HCT116 (cell line): ENCODE measurements at regions not wholly inside any gene's neighbourhood (a gene's known extent, or its start where the extent isn't known, plus 50 kb on each side); places are given as distances from the start of the nearest gene placed in this dataset.

ENCODE experiments used
- ATAC-seq: fragments of 200-7000 bp; cut with Tn5 transposase; 2 replicates; pipeline ENCODE4 v1.9.1; 2020; ENCODE audit warnings: mild to moderate bottlenecking, moderate library complexity
- BruUV-seq: library from RNA; stranded (reverse); fragments of 400-500 nt; replicated peaks from 2 replicates; lab custom pipeline; 2021; lab: Mats Ljungman, UMichigan
- CTCF ChIA-PET: fragments of 300-600 bp; sonication (Branson Sonifier 250); formaldehyde crosslinking; loops from one replicate; lab custom pipeline; 2021; ENCODE audit warnings: antibody characterized with exemption; lab: Charles Lee
- POLR2A ChIA-PET: fragments of 300-600, 350-600 bp; sonication (Branson Sonifier 250); formaldehyde crosslinking; loops from one replicate; lab custom pipeline; 2021; ENCODE audit warnings: antibody characterized with exemption; lab: Charles Lee
- RAD21 ChIA-PET, 2 experiments: fragments of 300-600 bp; sonication (Branson Sonifier 250); formaldehyde crosslinking; loops; one replicate each; lab custom pipeline; 2023; ENCODE audit warnings: low total read pairs in 2 of 2; ENCODE audit not compliant: uncharacterized antibody in 2 of 2, unreplicated experiment in 2 of 2, low non-redundant PET in 1 of 2; lab: Charles Lee
- DNase-seq: peaks from one replicate; pipeline ENCODE4 v3.0.0-alpha.2; 2010; ENCODE audit warnings: low read depth, low spot score
- H2AFZ ChIP-seq: fragments of 200-600 bp; shearing (Covaris generic), sonication (generic); 2 replicates; pipeline ENCODE4 v1.6.1; 2017; ENCODE audit warnings: low read depth, mixed run types, mixed read lengths, antibody characterized with exemption, low read length; ENCODE audit not compliant: poor library complexity, severe bottlenecking
- H3K27ac ChIP-seq: 2 replicates; pipeline ENCODE4 v1.5.1; 2012; ENCODE audit warnings: low read depth, low read length
- H3K27me3 ChIP-seq: fragments of 200-600 bp; sonication (generic); 2 replicates; pipeline ENCODE4 v1.6.1; 2016; ENCODE audit warnings: mixed run types, low read length, mixed read lengths; ENCODE audit not compliant: insufficient read depth
- H3K36me3 ChIP-seq, 2 experiments: fragments of 200-500 bp in 1 of 2; fragments of 200-600 bp in 1 of 2; sonication (Bioruptor generic) in 1 of 2; sonication (generic) in 1 of 2; 2 replicates each; pipeline versions ENCODE4 v1.5.1 to v1.6.1; 2014 to 2016; ENCODE audit warnings: low read length in 2 of 2, inconsistent platforms in 1 of 2, mixed read lengths in 1 of 2, mixed run types in 1 of 2; ENCODE audit not compliant: insufficient read depth in 2 of 2, control insufficient read depth in 1 of 2
- H3K4me1 ChIP-seq, 2 experiments: fragments of 200-600 bp in 1 of 2; sonication (generic) in 1 of 2; 2 replicates each; pipeline versions ENCODE4 v1.5.1 to v1.6.1; 2012 to 2017; ENCODE audit warnings: low read length in 2 of 2, inconsistent platforms in 1 of 2, mild to moderate bottlenecking in 1 of 2, mixed read lengths in 1 of 2, mixed run types in 1 of 2, moderate library complexity in 1 of 2; ENCODE audit not compliant: insufficient read depth in 2 of 2, control insufficient read depth in 1 of 2
- H3K4me2 ChIP-seq: fragments of 200-600 bp; sonication (generic); 2 replicates; pipeline ENCODE4 v1.6.1; 2017; ENCODE audit warnings: mixed run types, low read length, mixed read lengths
- H3K4me3 ChIP-seq, 2 experiments: fragments of 200-600 bp in 1 of 2; sonication (generic) in 1 of 2; replicated peaks in 1 of 2; 2 replicates each; pipeline ENCODE4 v1.5.1; 2011 to 2016; ENCODE audit warnings: low read length in 2 of 2, control low read depth in 1 of 2, low read depth in 1 of 2, mild to moderate bottlenecking in 1 of 2, mixed read lengths in 1 of 2, mixed run types in 1 of 2
- H3K79me2 ChIP-seq: fragments of 200-600 bp; sonication (generic); 2 replicates; pipeline ENCODE4 v1.6.1; 2017; ENCODE audit warnings: mild to moderate bottlenecking, mixed run types, low read length, moderate library complexity, mixed read lengths; ENCODE audit not compliant: insufficient read depth
- H3K9ac ChIP-seq: fragments of 200-600 bp; sonication (generic); 2 replicates; pipeline ENCODE4 v1.6.1; 2016; ENCODE audit warnings: low read length, mixed read lengths
- H3K9me2 ChIP-seq: fragments of 200-600 bp; sonication (generic), shearing (Covaris generic); 2 replicates; pipeline ENCODE4 v1.6.1; 2017; ENCODE audit warnings: mixed run types, mild to moderate bottlenecking, moderate library complexity; ENCODE audit not compliant: insufficient read depth
- H3K9me3 ChIP-seq, 2 experiments: fragments of 200-500 bp in 1 of 2; fragments of 200-600 bp in 1 of 2; sonication (Bioruptor generic) in 1 of 2; sonication (generic) in 1 of 2; 2 replicates each; pipeline ENCODE4 v1.6.1; 2014 to 2017; ENCODE audit warnings: low read length in 2 of 2, mixed read lengths in 2 of 2, inconsistent platforms in 1 of 2, low read depth in 1 of 2, mild to moderate bottlenecking in 1 of 2, mixed run types in 1 of 2, moderate library complexity in 1 of 2; ENCODE audit not compliant: control insufficient read depth in 1 of 2, insufficient read depth in 1 of 2
- H4K20me1 ChIP-seq: fragments of 200-600 bp; sonication (generic), shearing (Covaris generic); 2 replicates; pipeline ENCODE4 v1.6.1; 2017; ENCODE audit warnings: mixed run types, mild to moderate bottlenecking, moderate library complexity; ENCODE audit not compliant: insufficient read depth
- ATF3 ChIP-seq: IDR thresholded peaks from 2 replicates; pipeline ENCODE4 v1.6.1; 2012
- CBX3 ChIP-seq: IDR thresholded peaks from 2 replicates; pipeline ENCODE4 v1.6.1; 2012; ENCODE audit warnings: low read depth
- CEBPB ChIP-seq: IDR thresholded peaks from 2 replicates; pipeline ENCODE4 v1.6.1; 2012; ENCODE audit warnings: low read depth
- CTCF ChIP-seq, 3 experiments: fragments of 200-600 bp in 1 of 3; sonication (generic) in 1 of 3; IDR thresholded peaks in 2 of 3; conservative IDR thresholded peaks in 1 of 3; 2 replicates each; pipeline ENCODE4 v1.5.1; 2012 to 2017; ENCODE audit warnings: low read depth in 2 of 3, low read length in 2 of 3, antibody characterized with exemption in 1 of 3, borderline replicate concordance in 1 of 3, control low read depth in 1 of 3, mild to moderate bottlenecking in 1 of 3, mixed read lengths in 1 of 3, mixed run types in 1 of 3, moderate library complexity in 1 of 3; ENCODE audit not compliant: insufficient read depth in 1 of 3
- EGR1 ChIP-seq: IDR thresholded peaks from 2 replicates; pipeline ENCODE4 v1.6.1; 2012; ENCODE audit warnings: low read depth
- ELF1 ChIP-seq: IDR thresholded peaks from 2 replicates; pipeline ENCODE4 v1.6.1; 2012; ENCODE audit warnings: low read depth, borderline replicate concordance
- EZH2 ChIP-seq: fragments of 200-600 bp; sonication (generic); IDR thresholded peaks from 2 replicates; pipeline ENCODE4 v1.6.1; 2017; ENCODE audit warnings: antibody characterized with exemption, mixed run types
- EZH2phosphoT487 ChIP-seq: fragments of 200-600 bp; IDR thresholded peaks from 2 replicates; pipeline ENCODE4 v1.6.1; 2018; ENCODE audit warnings: antibody characterized with exemption, borderline replicate concordance
- FOSL1 ChIP-seq: IDR thresholded peaks from 2 replicates; pipeline ENCODE4 v1.6.1; 2012; ENCODE audit warnings: low read depth
- JUND ChIP-seq: IDR thresholded peaks from 2 replicates; pipeline ENCODE4 v1.6.1; 2012
- POLR2A ChIP-seq: IDR thresholded peaks from 2 replicates; pipeline ENCODE4 v1.7.0; 2011; ENCODE audit warnings: borderline replicate concordance; ENCODE audit not compliant: insufficient read depth, insufficient read length; ENCODE audit errors: extremely low read depth
- POLR2AphosphoS5 ChIP-seq: IDR thresholded peaks from 2 replicates; pipeline ENCODE4 v1.6.1; 2011; ENCODE audit warnings: mild to moderate bottlenecking, low read depth, low read length, moderate library complexity
- RAD21 ChIP-seq: IDR thresholded peaks from 2 replicates; pipeline ENCODE4 v1.6.1; 2012; ENCODE audit warnings: low read depth, mild to moderate bottlenecking
- SIN3A ChIP-seq: IDR thresholded peaks from 2 replicates; pipeline ENCODE4 v1.6.1; 2012; ENCODE audit warnings: low read depth
- SP1 ChIP-seq: IDR thresholded peaks from 2 replicates; pipeline ENCODE4 v1.6.1; 2012; ENCODE audit warnings: low read depth
- YY1 ChIP-seq: IDR thresholded peaks from 2 replicates; pipeline ENCODE4 v1.6.1; 2011; ENCODE audit warnings: low read length, low read depth, moderate library complexity, mild to moderate bottlenecking; ENCODE audit not compliant: insufficient replicate concordance; ENCODE audit errors: extremely low read depth
- ZBTB33 ChIP-seq: IDR thresholded peaks from 2 replicates; pipeline ENCODE4 v1.6.1; 2011; ENCODE audit warnings: mild to moderate bottlenecking, low read length, moderate library complexity; ENCODE audit not compliant: insufficient replicate concordance; ENCODE audit errors: extremely low read depth
- ZFX ChIP-seq: fragments of 450-650 bp; IDR thresholded peaks from 2 replicates; pipeline ENCODE4 v1.6.1; 2017
- ZNF274 ChIP-seq: fragments of 200-500 bp; sonication (Bioruptor generic); IDR thresholded peaks from 2 replicates; pipeline ENCODE4 v1.6.1; 2014; ENCODE audit warnings: mild to moderate bottlenecking, low read depth, low read length, inconsistent platforms
- intact Hi-C: fragments of 100-400 bp; cut with micrococcal nuclease; formaldehyde crosslinking; loops from 2 replicates; pipeline ENCODE4 v1.10.0; 2022
- TF ChIP-seq, protein P1 (sequence below): IDR thresholded peaks from 2 replicates; pipeline ENCODE4 v1.6.1; 2012

DNA sequence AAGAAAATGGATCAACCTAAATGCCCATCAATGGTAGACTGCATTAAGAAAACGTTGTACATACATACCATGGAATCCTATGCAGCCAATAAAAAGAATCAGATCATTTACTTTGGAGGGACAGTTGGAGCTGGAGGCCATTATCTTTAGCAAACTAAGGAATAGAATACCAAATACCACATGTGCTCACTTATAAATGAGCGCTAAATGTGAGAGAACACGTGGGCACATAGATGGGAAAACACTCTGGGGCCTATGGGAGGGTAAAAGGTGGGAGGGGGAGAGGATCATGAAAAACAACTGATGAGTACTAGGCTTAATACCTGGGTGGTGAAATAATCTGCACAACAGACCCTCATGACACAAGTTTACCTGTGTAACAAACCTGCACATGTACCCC is 1729.9 kb upstream of the PCDH10 start:
- Histone ChIP-seq H3K36me3 (no peaks in the 10 kb centered on the region), H3K9me3 (no peaks in the 10 kb centered on the region), H3K79me2 (no peaks in the 10 kb centered on the region), H3K9ac (no peak overlapping the region), H3K4me2 (no peak overlapping the region), H3K4me3 (no peak overlapping the region), H3K4me1 (no peaks in the 10 kb centered on the region), H3K27me3 (no peaks in the 10 kb centered on the region), H2AFZ (no peak overlapping the region), H4K20me1 (no peaks in the 10 kb centered on the region)
- ATAC-seq (no peak), DNase-seq (no peak)
- CTCF ChIA-PET: no interaction called here
- no TSS peak for BruUV-seq
- RAD21 ChIA-PET: no interaction called here
- intact Hi-C loops: no loop called here
- no peak for TF ChIP-seq RAD21
- TF ChIP-seq, protein P1, sequence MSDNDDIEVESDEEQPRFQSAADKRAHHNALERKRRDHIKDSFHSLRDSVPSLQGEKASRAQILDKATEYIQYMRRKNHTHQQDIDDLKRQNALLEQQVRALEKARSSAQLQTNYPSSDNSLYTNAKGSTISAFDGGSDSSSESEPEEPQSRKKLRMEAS: no peak
- no peak for TF ChIP-seq CTCF (IDR thresholded peaks at IDR 0.05 in 2 of 3, conservative IDR thresholded peaks at IDR 0.05 in 1 of 3; ENCODE audit: borderline replicate concordance in 1 of 3, insufficient read depth in 1 of 3, low read depth in 2 of 3, low read length in 2 of 3)
- no peak for TF ChIP-seq CBX3
- no peak for TF ChIP-seq JUND
- TF ChIP-seq ZBTB33: no peak
- no peak for TF ChIP-seq ZFX
- TF ChIP-seq ATF3: no peak
- no peak for TF ChIP-seq EZH2phosphoT487
- TF ChIP-seq CEBPB: no peak
- no peak for TF ChIP-seq EGR1
- no peak for TF ChIP-seq FOSL1
- TF ChIP-seq POLR2A: no peak
- TF ChIP-seq EZH2: no peak
- no peak for TF ChIP-seq ELF1
- no peak for TF ChIP-seq ZNF274
- TF ChIP-seq SIN3A: no peak
- no peak for TF ChIP-seq YY1
- TF ChIP-seq POLR2AphosphoS5: no peak
- TF ChIP-seq SP1: no peak
- TF ChIP-seq, all 23 proteins: peak for 0
- POLR2A ChIA-PET: no interaction called here
- Histone ChIP-seq H3K9me2 (no peaks in the 10 kb centered on the region), H3K27ac (no peak overlapping the region)
